ENCODE measurements at regions not wholly inside any gene's neighbourhood (a gene's known extent, or its start where the extent isn't known, plus 50 kb on each side); places are given as distances from the start of the nearest gene placed in this dataset.

DNA sequence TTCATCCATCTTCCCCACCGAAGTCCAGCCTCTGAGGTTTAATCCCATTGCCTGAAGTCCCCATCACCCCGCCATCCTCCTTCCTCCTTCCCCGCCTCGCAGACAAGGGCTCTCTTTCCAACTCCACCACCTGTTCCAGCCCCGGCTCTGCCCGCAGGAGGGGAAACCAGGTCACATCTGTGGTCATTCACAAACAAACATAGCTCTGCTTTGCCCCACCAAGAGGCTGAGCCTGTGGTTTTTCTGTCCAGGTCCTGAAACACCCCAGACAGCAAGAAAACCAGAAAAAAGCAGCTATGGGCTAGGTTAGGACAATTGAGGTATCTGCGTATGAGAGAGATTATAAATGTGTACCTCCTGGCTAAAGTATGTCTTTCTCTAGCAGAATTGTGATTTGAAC lies 144.7 kb downstream of the GLI2 start (continued):
- TF ChIP-seq, protein P1, sequence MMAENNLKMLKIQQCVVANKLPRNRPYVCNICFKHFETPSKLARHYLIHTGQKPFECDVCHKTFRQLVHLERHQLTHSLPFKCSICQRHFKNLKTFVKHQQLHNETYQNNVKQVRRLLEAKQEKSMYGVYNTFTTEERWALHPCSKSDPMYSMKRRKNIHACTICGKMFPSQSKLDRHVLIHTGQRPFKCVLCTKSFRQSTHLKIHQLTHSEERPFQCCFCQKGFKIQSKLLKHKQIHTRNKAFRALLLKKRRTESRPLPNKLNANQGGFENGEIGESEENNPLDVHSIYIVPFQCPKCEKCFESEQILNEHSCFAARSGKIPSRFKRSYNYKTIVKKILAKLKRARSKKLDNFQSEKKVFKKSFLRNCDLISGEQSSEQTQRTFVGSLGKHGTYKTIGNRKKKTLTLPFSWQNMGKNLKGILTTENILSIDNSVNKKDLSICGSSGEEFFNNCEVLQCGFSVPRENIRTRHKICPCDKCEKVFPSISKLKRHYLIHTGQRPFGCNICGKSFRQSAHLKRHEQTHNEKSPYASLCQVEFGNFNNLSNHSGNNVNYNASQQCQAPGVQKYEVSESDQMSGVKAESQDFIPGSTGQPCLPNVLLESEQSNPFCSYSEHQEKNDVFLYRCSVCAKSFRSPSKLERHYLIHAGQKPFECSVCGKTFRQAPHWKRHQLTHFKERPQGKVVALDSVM (CRISPR knock-in tag; IDR thresholded peaks at IDR 0.05) = no peak
- TF ChIP-seq, protein P2, sequence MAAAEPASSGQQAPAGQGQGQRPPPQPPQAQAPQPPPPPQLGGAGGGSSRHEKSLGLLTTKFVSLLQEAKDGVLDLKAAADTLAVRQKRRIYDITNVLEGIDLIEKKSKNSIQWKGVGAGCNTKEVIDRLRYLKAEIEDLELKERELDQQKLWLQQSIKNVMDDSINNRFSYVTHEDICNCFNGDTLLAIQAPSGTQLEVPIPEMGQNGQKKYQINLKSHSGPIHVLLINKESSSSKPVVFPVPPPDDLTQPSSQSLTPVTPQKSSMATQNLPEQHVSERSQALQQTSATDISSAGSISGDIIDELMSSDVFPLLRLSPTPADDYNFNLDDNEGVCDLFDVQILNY (CRISPR knock-in tag; conservative IDR thresholded peaks at IDR 0.05) = no peak
- TF ChIP-seq ZNF883 (CRISPR knock-in tag; IDR thresholded peaks at IDR 0.05; ENCODE audit: not compliant biosample characterization) (no peak), FOXP1 (IDR thresholded peaks at IDR 0.05) (no peak), FOXP1 (CRISPR knock-in tag; IDR thresholded peaks at IDR 0.05) (no peak), ZNF652 (CRISPR knock-in tag; IDR thresholded peaks at IDR 0.05; ENCODE audit: borderline replicate concordance, low read depth) (no peak), SMARCE1 (IDR thresholded peaks at IDR 0.05; ENCODE audit: borderline replicate concordance) (no peak)
- TF ChIP-seq, protein P3, sequence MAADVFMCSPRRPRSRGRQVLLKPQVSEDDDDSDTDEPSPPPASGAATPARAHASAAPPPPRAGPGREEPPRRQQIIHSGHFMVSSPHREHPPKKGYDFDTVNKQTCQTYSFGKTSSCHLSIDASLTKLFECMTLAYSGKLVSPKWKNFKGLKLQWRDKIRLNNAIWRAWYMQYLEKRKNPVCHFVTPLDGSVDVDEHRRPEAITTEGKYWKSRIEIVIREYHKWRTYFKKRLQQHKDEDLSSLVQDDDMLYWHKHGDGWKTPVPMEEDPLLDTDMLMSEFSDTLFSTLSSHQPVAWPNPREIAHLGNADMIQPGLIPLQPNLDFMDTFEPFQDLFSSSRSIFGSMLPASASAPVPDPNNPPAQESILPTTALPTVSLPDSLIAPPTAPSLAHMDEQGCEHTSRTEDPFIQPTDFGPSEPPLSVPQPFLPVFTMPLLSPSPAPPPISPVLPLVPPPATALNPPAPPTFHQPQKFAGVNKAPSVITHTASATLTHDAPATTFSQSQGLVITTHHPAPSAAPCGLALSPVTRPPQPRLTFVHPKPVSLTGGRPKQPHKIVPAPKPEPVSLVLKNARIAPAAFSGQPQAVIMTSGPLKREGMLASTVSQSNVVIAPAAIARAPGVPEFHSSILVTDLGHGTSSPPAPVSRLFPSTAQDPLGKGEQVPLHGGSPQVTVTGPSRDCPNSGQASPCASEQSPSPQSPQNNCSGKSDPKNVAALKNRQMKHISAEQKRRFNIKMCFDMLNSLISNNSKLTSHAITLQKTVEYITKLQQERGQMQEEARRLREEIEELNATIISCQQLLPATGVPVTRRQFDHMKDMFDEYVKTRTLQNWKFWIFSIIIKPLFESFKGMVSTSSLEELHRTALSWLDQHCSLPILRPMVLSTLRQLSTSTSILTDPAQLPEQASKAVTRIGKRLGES (CRISPR knock-in tag; IDR thresholded peaks at IDR 0.05; ENCODE audit: borderline replicate concordance) = no peak

All from HepG2 (cell line).